CD4-positive, alpha-beta T cell treated with Interleukin-4 for 4 hours (primary cell): ENCODE measurements at regions not wholly inside any gene's neighbourhood (a gene's known extent, or its start where the extent isn't known, plus 50 kb on each side); places are given as distances from the start of the nearest gene placed in this dataset.
"Not testable (repeated sequence)": the region's sequence is repeated elsewhere in the genome, so short reads cannot be mapped to it uniquely, and the experiment has no call there.

Experiments used
- DNase-seq: peaks from one replicate; pipeline ENCODE4 v3.0.0-alpha.2; 2020

DNA sequence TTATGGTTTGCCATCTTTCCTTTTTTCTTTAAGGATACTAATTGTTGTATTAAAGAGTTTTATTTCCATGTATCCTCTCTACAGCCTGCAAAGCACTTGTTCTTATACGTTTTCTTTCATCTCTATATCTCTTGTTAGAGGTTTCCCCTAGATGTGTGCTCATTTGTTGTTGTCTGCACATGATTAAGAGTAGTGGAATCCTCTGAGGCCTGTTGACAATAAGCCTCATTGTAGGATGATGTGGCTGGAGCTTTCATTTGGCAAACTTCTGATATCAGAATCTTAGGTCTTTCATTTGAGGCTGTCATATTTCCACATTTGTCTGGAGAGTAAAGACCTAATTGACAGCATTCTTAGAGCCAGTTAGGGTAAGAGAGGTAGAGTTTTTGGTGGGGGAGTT lies 506.0 kb downstream of the DIPK2A start:
- DNase-seq, result no peak

DNA sequence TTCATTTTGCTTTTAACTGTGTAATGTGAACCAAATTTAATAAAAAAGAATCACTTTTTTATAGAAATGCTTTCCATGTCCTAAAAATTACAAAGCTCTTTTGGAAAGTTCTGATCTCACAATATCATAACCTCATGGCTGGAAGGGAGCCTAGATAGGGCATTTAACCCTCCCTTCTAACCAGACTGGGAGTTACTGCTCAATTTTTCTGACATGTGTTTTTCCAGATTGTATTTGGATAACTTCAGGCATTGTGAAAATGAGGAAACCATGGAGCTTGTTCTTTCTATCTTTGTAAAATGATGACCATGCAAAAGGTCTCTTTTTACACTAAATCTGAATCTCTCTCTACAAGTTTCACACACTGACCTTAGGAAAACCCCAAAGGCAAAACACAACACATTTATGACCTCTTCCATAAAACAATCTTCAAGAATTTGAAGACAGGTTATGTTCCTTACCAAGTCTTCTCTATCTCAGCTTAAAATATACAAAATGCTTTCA lies 508.8 kb downstream of the DIPK2A start:
- DNase-seq, result no peak

DNA sequence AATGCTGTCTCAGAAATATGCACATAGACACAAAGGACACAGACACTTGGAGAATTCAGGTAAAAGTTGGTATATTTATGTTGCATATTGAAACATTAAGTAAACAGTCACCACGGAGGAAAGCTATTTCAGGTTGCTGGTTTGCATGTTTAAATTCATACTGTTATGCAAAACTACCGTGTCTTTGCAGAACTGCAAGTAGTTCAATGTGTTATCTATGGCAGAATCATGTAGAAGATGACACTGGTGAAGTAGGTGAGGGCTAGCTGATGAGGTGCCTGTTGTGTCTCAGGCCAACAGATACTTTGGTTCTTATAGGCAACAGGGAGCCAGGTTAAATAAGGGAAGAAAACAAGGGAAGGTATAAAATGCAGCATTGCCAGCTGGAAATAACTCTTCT lies 511.3 kb downstream of the DIPK2A start:
- no peak for DNase-seq

DNA sequence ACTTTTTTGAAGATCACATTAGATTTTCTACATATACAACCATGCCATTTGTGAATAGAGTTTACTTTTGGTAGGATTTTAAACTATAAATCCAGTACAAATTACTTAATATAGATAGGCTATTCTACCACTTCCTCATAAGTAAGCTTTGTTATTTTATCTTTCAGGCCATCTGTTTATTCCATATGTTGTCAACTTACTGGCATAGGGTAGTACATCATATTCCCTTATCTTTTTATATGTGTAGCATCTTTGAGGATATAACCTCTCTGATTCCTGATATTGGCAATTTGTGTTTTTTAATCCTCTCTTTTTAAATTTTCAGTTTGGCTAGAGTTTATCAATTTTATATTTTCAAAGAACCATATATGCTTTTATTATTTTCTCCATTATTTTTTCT lies 515.4 kb downstream of the DIPK2A start:
- no peak for DNase-seq

DNA sequence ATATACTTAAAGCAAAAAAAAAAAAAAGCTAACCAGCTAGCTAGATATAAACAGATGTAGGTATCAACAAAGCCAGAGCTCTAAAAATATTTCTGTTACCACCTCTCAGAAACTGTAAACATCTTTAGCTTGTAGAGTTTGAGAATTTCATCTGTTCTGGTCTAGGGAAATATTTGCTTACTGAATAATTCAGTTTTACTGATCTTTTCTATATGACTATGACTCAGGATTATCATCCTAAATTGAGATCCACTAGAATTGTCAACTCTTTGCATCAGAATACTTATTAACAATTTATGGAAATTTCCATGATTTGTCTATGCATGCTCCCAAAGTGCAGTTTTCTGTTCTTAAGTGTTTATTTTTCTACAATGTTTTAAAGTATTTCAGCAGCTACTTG lies 517.3 kb downstream of the DIPK2A start:
- no peak for DNase-seq

DNA sequence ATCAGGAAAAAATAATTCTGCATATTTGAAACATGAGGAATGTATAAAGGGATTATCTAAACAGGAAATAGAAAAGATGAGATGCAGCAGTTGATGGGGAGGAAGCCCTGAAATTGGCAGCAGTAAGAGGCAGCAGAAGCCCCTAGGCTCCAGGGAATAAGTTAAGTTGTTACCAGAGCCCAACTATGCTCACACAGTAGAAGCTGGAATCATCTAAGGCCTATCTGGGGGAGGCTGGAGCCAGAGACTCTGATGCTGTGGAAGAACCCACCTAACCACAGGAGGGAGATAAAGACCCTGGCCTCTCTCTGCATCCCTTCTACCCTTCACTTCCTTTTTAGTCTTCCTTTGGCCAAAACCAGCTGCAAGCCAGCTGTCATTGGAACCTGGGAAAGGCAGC lies 519.7 kb downstream of the DIPK2A start:
- DNase-seq, result no peak

DNA sequence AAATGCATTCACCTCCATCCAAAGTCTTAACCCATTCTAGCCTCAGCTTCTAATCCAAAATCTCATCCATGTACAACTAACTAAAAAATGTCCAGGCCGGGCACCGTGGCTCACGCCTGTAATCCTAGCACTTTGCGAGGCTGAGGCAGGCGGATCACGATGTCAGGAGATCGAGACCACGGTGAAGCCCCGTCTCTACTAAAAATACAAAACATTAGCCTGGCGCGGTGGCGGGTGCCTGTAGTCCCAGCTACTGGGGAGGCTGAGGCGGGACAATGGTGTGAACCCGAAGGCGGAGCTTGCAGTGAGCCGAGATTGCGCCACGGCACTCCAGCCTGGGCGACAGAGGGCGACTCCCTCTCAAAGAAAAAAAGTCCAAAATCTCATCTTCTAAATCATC lies 523.0 kb downstream of the DIPK2A start:
- DNase-seq, result not testable (repeated sequence)

DNA sequence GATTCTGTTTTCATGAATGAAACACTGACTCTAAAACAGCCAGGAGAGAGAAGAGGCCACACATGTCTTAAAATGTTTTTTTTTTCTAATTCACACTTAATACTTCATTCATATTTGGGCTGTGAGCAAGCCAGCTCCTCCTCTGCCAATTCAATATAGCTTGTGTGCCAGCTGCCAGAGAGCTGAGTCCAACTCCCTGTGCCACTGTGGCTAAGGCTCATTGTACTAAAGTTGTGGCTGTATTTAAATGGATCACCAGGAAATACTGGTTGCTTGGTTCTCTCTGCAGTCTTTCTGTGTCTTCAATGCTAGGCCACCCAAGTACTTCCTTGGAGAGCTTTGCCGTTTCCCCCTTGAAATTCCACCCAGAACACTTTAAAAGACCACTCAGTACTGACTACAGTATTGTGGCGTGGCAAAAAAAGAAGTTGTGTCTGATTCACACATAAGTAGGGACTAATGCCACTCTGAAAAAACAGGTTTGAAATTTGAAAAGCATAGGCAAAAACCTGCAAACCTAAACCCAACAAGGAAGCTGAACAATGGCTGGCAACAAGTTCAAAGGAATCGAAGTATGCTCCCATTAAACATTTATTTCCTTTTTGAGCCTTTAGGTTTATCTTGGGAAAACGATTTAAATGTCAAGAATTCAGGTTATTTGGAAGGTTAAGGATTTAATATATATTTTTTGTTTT lies 524.7 kb downstream of the DIPK2A start:
- DNase-seq, result no peak

DNA sequence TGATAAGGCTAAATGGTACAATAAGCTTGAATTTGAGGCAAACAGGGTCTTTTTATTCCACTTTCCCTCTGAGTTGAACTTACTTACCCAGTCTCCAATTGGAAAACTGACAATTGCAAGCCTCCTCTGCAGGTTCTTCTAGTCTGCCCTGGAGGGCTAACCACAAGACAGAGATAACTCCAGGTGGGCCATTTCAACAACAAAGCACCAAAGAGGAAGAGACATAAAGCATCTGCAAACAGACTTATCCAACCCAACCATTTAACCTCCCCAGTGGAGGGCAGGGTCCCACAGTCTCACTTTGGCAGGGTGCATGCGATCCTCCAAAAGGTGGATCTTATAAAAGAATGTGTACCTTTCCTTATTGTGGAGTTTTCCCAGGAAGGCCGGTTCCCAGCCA lies 525.8 kb downstream of the DIPK2A start:
- DNase-seq, result no peak

DNA sequence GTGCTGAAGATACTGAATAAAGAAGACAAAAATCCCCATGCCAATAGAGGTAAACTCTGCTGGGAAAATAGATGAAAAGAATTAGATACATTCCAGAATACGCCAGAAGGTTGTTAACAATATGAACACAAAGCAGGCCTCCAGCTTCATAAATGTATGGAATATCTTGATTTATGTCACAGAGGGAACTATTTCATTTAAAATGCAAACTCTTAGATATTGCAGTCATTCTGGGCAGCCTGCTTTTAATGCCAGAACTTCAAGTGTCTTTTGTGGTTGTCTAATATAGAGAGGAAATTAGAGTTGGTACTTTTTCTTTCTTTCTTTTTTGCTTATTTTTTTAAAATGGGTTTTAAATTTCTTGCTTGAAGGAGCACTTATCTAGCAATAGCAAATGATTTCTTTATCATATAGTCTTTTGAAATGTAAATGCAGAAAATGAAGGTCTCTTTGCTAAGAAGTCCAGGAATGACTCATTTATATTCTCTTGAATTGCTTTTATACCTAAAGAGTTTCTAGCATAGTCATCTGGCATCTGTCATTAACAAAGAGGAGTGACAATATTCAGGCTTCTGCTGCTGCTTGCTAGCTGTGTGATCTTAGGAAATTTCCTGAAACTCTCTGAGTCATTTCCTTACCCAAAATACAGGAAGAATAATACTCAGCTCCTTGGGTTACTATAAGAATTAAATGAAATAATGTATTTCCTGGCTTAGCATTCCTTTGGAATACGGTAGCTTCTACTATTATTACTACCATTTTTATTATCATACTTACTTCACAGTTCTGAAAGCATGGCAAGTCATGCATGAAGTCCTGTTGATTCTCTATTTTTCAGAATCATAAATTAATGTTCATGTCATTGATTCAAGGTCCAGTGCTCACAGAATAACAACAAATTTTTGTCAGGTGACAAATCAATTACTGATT lies 527.6 kb downstream of the DIPK2A start:
- no peak for DNase-seq

DNA sequence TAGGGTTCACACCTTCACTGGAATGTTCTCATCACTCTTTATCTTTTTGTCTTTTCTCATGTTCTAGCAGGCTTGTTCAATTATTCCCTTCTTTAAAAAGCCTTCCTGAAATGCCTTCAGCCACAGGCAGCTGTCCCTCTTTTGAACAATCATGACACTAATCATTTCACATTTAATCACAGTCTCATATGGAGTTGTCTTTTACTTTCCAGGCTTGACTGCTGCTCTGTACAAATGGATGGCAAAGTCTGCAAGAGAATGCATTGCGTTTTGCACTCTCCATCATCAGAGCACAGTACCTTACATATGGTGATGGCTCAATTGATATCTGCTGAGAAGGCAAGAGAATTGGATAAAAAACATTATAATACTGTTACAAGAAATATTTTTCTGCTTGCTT lies 529.8 kb downstream of the DIPK2A start:
- no peak for DNase-seq

DNA sequence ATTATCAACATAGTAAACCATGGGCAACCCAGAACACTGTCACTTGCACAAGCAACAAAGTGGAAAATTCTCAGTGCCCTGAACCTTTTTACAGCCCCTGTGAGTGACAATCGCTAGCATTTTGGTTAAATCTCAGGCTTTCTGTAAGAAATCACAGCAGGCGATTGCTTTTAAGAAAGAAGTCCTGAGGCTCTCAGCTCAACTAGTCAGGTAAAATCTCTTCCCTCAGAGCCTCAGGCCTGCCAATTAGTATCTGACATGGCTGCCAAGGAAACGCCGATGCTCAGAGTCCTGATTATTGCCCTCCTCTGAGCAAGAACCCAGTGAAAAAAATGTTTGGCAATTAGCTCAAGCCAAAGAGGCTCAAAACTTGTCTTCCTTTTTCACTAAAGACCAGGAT lies 530.8 kb downstream of the DIPK2A start:
- DNase-seq, result no peak

DNA sequence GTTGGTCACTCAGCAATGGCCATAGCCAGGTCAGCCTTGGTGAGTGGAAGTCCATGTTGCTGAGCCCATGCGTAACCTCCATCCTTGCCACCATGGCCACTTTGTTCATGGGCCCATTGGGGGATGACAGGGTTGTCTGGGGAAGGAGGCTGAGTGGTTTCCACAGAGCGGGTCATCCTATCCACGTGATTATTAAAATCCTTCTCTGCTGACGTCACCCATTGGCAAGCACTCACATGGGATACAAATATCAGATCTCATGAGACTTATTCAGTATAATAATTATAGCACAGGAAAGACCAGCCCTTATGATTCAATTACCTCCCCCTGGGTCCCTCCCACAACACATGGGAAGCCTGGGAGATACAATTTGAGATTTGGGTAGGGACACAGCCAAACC lies 534.8 kb downstream of the DIPK2A start:
- DNase-seq, result not testable (repeated sequence)

DNA sequence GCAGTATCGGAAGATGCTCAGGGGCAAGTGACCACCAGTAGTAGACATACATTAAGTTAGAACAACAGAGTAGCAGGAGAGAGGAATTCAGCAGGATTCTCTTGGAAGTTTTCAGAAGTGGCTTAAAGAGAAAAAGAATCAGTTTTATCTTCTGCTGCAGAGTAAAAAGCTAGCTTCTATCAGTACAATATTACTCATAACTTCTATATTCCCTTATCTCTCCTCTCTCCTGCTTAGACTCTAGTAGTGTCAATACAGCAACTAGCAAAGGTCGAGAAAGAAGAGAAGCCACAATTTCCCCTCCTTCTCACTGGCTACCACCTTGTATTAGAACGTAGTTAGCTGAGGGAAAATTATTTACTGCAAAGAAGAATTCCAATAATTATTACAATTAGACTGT lies 539.7 kb downstream of the DIPK2A start:
- DNase-seq, result no peak

DNA sequence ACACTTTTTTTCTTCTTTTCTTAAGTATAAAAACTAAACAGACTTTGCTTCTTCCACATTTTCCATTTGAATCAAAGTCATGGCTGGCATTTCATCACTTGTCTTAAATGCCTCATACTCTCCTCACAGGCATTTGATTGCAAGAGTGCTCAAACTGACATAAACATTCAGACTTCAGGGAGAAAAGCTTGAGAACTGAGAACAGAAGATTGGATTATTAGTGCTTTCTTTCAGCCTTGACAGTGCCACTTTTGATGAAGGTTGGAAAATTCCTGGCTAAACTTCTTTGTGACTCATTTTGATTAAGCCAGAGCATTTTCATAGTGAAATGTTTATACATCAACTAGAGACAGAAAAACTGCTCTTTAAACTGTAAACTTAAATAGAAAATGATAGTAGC lies 544.4 kb downstream of the DIPK2A start:
- no peak for DNase-seq

DNA sequence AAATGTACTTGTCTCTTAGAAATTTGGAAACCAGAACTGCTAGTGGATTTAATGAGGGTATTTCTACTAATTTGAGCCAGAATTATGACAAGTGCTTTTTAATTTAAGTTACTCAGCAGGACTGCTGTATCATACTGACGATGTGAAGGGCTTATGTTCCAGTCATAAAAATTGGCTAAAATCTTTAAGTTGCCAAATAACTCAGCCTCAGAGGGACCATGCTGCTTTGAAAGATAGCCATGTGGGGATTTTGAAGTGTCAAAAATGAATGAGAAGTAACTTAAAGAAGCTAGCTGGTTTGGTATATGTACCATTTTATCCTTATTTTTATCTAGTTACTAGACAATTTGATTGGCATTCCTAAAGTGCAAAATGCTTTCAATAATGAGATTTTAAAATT lies 545.0 kb downstream of the DIPK2A start:
- DNase-seq, result no peak

DNA sequence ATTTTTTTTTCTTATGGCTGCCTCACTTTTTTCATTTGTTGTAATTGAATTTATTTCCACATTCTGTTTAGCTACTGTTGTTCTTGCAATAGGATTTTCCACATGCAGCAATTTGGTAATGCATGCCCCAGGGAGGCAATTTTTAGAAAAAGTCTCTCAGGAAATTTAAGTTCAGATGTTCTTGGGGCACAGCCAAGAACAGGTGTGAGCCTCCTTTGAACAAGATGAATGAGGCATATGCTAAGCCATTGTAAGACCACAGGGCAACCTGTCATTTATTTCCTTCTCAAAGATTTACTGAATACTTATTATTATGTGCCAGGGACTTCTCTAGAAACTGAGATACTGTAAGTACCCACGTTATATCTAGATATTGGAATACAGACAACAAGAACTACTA lies 549.5 kb downstream of the DIPK2A start:
- DNase-seq, result no peak

DNA sequence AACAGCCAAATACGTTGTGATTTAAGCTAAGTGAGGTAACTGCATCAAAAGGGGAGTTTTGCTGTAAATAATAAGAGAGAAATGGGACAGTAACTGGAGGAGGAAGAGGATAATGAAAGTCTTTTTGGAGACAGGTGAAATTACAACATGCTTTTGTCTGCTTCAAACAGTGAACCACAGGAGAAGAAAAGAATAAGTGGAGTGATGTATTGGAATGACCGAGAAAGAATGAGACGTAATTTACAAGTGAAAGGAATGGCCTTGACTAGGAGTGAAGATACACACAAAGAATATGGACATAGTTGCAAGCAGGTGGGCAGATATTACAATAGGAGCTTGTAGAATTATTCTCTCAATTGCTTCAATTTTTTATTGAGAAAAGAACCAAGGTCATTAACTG lies 550.8 kb downstream of the DIPK2A start:
- no peak for DNase-seq

DNA sequence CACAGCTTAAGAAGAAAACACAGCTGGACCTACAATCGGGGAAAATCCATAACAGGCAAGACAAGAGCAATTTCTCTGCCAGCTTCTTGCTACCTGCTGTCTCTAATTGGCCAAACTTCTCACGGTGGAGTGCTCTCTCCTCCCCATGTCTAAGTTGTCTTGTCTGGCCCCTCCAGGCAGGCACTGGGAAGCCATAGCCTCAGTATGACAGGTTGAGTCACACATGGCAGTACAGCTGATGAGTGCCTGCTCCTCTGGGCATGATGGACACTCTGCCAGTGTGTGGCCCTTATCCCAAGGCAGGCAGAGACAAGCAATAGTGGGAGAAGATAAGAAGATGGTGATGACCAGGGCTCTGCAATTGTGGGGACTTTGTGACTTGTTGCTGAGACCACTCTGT lies 551.8 kb downstream of the DIPK2A start:
- DNase-seq, result no peak

DNA sequence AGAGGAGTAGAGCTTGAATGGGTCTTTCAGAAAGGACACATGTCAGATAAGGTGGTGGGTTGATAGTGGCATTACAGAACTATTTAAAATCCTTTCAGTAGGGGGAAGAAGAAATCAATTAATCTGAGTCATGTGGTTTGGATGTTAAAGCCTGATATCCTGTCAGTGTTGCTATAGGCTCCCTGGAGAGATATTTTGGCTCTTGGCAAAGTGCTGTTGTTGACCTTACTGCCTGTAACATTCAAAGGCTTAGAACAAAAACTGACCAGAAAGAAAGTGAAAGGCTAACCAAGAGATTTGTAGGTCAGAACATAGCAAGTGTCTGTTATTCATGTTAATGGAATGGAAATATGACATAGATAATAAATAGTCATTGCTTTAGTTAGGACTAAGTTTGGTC lies 552.9 kb downstream of the DIPK2A start:
- no peak for DNase-seq

DNA sequence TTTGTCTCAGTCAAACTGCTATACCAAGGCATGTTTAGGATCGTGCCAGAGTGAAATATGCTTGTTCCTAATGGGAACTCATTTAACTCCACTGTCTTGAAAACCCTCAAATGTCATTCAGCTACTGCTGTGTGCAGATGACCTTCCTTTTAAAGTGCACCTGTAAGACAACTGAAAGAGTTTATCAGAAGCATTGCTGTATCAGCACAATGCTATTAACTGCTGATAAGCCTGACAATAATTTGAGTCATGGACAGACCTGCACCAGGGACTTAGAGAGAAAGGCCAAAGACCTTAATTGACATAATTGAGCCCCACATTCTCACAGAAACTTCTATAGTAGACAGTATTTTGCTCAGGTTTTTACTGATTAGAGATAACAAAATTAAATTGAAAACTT lies 557.9 kb downstream of the DIPK2A start:
- DNase-seq, result no peak

DNA sequence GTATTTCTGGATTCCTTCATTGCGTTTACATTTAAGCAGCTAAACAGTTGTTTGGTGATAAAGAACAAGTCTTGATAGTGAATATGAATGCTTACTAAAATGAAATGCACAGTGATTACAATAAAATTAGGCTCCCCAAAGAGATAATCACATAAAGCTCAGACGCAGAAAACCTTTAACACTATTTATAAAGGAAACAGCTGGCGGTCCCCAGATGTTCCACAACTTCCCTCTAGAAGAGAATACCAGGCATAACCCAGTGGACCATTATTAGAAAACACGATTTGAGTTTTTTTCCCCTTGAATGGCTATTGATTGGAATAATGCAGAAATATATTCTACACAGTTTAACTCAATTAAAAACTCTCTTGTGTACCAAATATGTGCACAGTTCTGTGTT lies 573.2 kb downstream of the DIPK2A start:
- no peak for DNase-seq

DNA sequence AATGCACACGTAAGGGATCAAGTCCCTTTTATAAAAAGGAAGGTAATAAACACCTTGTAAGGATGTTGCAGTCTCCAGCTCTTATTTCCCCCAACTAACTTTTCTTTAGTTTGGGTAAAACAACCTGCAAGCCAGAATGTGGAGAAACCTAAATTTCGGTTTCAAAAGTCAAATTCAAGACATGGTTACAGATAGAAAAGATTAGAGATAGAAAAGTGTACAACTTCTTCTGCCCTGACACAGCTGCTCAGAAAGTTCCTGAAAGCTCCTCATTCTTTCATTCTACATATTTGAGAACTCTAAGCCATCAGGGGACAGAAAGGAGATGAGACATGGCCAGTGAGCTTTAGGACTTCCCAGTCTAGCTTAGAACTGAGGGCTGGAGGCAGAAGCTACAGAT lies 574.9 kb downstream of the DIPK2A start:
- no peak for DNase-seq

DNA sequence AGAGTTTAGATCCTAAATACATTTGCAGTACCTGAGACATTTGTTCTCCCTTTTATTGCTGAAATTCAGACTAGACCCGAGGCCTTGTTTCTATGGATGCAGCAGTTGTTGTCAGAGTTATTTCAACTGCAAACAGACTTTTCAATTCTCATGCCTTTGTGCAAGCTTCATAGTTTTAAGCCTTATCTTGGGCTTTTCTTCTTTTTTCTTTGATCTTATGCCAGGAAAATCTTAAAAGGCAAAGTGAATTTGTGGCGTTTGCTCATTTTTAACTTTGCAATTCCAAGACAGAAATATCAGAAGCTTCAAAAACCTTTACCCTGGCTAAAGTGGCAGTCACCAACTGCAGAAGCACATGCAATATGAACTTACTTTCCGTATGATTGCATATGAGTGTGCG lies 576.7 kb downstream of the DIPK2A start:
- no peak for DNase-seq
